ENCODE measurements at regions not wholly inside any gene's neighbourhood (a gene's known extent, or its start where the extent isn't known, plus 50 kb on each side); places are given as distances from the start of the nearest gene placed in this dataset.

DNA sequence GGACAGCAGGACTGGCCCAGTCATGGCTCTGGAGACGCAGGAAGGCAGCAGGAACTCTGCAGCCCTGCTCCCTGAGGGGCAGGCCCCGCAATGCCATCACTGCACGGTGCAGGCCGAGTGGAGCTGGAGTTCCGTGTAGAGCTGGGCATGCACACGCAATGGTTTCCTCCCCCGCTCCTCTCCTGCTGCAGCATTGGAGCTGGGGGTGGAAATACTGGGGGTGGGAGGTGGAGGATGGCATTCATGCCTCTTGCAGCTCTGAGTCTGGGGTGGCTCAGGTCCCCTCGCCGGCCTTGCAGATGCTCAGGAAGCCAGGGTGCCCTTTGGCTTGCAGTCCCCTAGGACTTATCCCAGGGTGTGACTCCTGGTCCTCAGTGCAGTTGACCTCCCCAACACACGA is 78.3 kb upstream of the ASB18 start (continued):
- TF ChIP-seq, protein P1, sequence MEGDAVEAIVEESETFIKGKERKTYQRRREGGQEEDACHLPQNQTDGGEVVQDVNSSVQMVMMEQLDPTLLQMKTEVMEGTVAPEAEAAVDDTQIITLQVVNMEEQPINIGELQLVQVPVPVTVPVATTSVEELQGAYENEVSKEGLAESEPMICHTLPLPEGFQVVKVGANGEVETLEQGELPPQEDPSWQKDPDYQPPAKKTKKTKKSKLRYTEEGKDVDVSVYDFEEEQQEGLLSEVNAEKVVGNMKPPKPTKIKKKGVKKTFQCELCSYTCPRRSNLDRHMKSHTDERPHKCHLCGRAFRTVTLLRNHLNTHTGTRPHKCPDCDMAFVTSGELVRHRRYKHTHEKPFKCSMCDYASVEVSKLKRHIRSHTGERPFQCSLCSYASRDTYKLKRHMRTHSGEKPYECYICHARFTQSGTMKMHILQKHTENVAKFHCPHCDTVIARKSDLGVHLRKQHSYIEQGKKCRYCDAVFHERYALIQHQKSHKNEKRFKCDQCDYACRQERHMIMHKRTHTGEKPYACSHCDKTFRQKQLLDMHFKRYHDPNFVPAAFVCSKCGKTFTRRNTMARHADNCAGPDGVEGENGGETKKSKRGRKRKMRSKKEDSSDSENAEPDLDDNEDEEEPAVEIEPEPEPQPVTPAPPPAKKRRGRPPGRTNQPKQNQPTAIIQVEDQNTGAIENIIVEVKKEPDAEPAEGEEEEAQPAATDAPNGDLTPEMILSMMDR (IDR thresholded peaks at IDR 0.05; ENCODE audit: poor library complexity, severe bottlenecking): no peak

DNA sequence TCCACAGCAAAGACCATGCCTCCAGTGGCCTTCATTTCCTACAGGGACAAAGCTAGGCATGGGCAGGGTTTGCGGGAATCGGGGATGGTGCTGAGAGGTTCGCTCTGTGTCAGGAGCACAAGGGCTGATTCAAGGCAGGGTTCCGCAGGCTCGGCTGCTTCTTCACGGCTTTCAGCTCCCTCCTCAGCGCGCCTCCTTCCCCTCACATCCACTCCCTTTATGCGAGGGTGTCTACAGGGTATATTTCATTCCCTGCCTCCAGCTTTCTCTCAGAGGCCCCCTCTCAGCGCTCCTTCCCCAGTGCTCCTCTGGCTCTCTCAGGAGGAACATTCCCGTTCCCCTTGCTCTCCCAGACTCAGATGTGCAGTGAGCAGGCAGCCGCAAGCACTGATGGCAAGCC is 78.7 kb upstream of the ASB18 start:
- Histone ChIP-seq H3K79me2 (replicated peaks; ENCODE audit: insufficient read depth, low read length) (no peaks in the 10 kb centered on the region), H2AFZ (ENCODE audit: low read depth, low read length) (no peak overlapping the region), H4K20me1 (ENCODE audit: insufficient read depth) (no peaks in the 10 kb centered on the region), H3K27ac (ENCODE audit: low read length) (no peak overlapping the region), H3K36me3 (ENCODE audit: insufficient read depth, low read length) (no peaks in the 10 kb centered on the region), H3K9ac (ENCODE audit: low read length) (no peak overlapping the region), H3K27me3 (ENCODE audit: insufficient read depth, low read depth, low read length) (no peaks in the 10 kb centered on the region), H3K9me3 (ENCODE audit: low read length) (no peaks in the 10 kb centered on the region), H3F3A (ENCODE audit: insufficient read depth, low read length, poor library complexity, severe bottlenecking) (no peaks in the 10 kb centered on the region), H3K9me2 (ENCODE audit: insufficient read depth, low read length) (no peaks in the 10 kb centered on the region), H3K4me2 (ENCODE audit: low read length) (no peak overlapping the region), H3K4me3 (ENCODE audit: low read length) (no peak overlapping the region)
- TF ChIP-seq MXI1 (conservative IDR thresholded peaks at IDR 0.05; ENCODE audit: poor library complexity, severe bottlenecking): no peak
- TF ChIP-seq POLR2AphosphoS5 (IDR thresholded peaks at IDR 0.05): no peak
- TF ChIP-seq, protein P2, sequence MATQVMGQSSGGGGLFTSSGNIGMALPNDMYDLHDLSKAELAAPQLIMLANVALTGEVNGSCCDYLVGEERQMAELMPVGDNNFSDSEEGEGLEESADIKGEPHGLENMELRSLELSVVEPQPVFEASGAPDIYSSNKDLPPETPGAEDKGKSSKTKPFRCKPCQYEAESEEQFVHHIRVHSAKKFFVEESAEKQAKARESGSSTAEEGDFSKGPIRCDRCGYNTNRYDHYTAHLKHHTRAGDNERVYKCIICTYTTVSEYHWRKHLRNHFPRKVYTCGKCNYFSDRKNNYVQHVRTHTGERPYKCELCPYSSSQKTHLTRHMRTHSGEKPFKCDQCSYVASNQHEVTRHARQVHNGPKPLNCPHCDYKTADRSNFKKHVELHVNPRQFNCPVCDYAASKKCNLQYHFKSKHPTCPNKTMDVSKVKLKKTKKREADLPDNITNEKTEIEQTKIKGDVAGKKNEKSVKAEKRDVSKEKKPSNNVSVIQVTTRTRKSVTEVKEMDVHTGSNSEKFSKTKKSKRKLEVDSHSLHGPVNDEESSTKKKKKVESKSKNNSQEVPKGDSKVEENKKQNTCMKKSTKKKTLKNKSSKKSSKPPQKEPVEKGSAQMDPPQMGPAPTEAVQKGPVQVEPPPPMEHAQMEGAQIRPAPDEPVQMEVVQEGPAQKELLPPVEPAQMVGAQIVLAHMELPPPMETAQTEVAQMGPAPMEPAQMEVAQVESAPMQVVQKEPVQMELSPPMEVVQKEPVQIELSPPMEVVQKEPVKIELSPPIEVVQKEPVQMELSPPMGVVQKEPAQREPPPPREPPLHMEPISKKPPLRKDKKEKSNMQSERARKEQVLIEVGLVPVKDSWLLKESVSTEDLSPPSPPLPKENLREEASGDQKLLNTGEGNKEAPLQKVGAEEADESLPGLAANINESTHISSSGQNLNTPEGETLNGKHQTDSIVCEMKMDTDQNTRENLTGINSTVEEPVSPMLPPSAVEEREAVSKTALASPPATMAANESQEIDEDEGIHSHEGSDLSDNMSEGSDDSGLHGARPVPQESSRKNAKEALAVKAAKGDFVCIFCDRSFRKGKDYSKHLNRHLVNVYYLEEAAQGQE (IDR thresholded peaks at IDR 0.05; ENCODE audit: borderline replicate concordance): no peak
- TF ChIP-seq EZH2 (IDR thresholded peaks at IDR 0.05; ENCODE audit: borderline replicate concordance, insufficient read depth, low read length, poor library complexity, severe bottlenecking): no peak
- TF ChIP-seq EP300 (conservative IDR thresholded peaks at IDR 0.05; ENCODE audit: poor library complexity, severe bottlenecking): no peak
- TF ChIP-seq, protein P1 (IDR thresholded peaks at IDR 0.05; ENCODE audit: poor library complexity, severe bottlenecking): no peak
- TF ChIP-seq SMC3 (conservative IDR thresholded peaks at IDR 0.05; ENCODE audit: poor library complexity): no peak
- no peak for TF ChIP-seq TAF1 (IDR thresholded peaks at IDR 0.05; ENCODE audit: low read depth)
- no peak for TF ChIP-seq RAD21 (conservative IDR thresholded peaks at IDR 0.05)

Data from neural cell (in vitro differentiated cells).